ENCODE measurements at regions not wholly inside any gene's neighbourhood (a gene's known extent, or its start where the extent isn't known, plus 50 kb on each side); places are given as distances from the start of the nearest gene placed in this dataset.

GRCh38 chr11:11220786-11221185, 132.3 kb downstream of the CSNK2A3 start:
- intact Hi-C loops (cut with DNase I; ENCODE audit: low total_unique reads) = no loop called here
- no peak for DNase-seq

GRCh38 chr11:11218629-11218986, 134.4 kb downstream of the CSNK2A3 start:
- intact Hi-C loops (cut with DNase I; ENCODE audit: low total_unique reads) = no loop called here
- Histone ChIP-seq H3K9me3 (no peaks in the 10 kb centered on the region), H3K36me3 (no peaks in the 10 kb centered on the region), H3K4me3 (no peak overlapping the region), H3K27ac (no peak overlapping the region), H3K4me1 (peaks cover 0 to 12% (median 6%) of the 10 kb centered on the region in 4 donors), H3K27me3 (no peaks in the 10 kb centered on the region)
- TF ChIP-seq CTCF (IDR thresholded peaks at IDR 0.05) = no peak
- DNase-seq = no peak

More at GRCh38 chr11:11220786-11221185, 132.3 kb downstream of the CSNK2A3 start:
- H3K36me3 ChIP-seq = no peaks in the 10 kb centered on the region
- no peak overlapping the region for H3K4me3 ChIP-seq
- no peaks in the 10 kb centered on the region for H3K27me3 ChIP-seq
- H3K9me3 ChIP-seq = no peaks in the 10 kb centered on the region
- no peak for TF ChIP-seq CTCF (IDR thresholded peaks at IDR 0.05)
- no peaks in the 10 kb centered on the region for H3K4me1 ChIP-seq
- no peak overlapping the region for H3K27ac ChIP-seq

DNA sequence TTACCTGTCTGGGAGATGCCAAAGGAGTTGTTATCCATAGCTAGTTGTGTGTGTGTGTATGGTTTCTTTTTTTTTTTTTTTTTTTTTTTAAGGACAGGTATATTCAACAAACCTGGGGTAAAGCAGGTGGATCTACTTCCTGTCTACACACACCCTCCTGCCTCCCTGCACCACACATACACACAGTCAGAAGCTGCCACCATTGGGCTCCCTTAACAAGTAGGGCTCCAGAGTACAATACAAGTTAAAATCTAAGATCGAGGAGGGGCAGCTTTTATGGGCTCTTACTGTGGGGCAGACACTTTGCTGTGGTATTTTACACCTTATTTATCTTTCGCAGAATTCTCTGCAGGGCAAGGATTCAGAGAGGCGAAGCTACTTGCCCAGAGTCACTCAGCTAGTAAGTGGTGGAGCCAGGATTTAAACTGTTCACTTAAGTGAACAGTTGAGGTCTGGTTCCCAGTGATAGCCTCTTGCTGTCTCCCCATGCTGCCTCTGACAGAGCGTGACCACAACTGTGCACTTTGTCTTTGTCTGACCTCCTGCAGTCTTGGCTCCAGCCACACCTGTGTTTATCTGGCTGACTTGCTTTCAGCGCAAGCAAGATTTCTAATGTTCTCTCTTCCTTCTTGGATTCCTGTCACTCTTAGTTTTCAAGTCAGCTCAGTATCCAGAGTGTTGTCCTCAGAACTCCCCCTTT, 135.0 kb downstream of the CSNK2A3 start:
- H3K36me3 ChIP-seq = no peaks in the 10 kb centered on the region
- H3K27me3 ChIP-seq = no peaks in the 10 kb centered on the region
- intact Hi-C loops (cut with DNase I; ENCODE audit: low total_unique reads) = no loop called here
- H3K27ac ChIP-seq = no peak overlapping the region
- no peaks in the 10 kb centered on the region for H3K9me3 ChIP-seq
- peaks cover 0 to 18% (median 10%) of the 10 kb centered on the region in 4 donors for H3K4me1 ChIP-seq
- DNase-seq = no peak
- no peak for TF ChIP-seq CTCF (IDR thresholded peaks at IDR 0.05)
- no peak overlapping the region for H3K4me3 ChIP-seq

- Histone ChIP-seq H3K36me3 (no peaks in the 10 kb centered on the region), H3K27me3 (no peaks in the 10 kb centered on the region), H3K4me1 (peaks cover 0 to 24% (median 13%) of the 10 kb centered on the region in 4 donors), H3K27ac (no peak overlapping the region), H3K9me3 (no peaks in the 10 kb centered on the region), H3K4me3 (no peak overlapping the region)
- TF ChIP-seq CTCF (IDR thresholded peaks at IDR 0.05) = no peak
- DNase-seq = no peak
- intact Hi-C loops (cut with DNase I; ENCODE audit: low total_unique reads) = no loop called here
Observed at GRCh38 chr11:11217289-11217928, 135.6 kb downstream of the CSNK2A3 start.

DNA sequence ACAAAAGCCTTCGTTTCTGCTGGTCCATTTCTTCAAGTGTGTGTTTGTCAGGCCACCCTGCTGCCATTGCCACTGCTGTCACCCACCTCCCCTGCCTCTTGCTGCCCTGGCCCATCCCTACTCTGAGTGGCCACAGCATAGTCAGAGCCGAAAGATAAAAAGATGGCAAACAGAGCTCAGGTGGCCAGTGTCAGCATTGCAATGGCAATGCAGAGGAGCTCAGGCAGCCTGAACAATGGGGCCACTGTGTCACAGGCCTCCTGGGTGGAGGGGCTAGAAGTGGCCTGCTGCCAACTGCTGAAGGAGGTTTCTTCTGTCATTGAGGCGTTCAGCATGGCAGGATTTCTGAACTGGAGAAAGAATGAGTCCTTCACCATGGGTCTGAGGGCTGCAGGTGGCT, 137.1 kb downstream of the CSNK2A3 start:
- no peaks in the 10 kb centered on the region for H3K27me3 ChIP-seq
- intact Hi-C loops (cut with DNase I; ENCODE audit: low total_unique reads) = no loop called here
- H3K27ac ChIP-seq = no peak overlapping the region
- no peak overlapping the region for H3K4me3 ChIP-seq
- H3K4me1 ChIP-seq = peaks cover 0 to 39% (median 26%) of the 10 kb centered on the region in 4 donors
- TF ChIP-seq CTCF (IDR thresholded peaks at IDR 0.05) = no peak
- no peaks in the 10 kb centered on the region for H3K9me3 ChIP-seq
- DNase-seq = no peak
- no peaks in the 10 kb centered on the region for H3K36me3 ChIP-seq

Data from tibial artery (tissue), 4 donors.